ENCODE measurements at regions not wholly inside any gene's neighbourhood (a gene's known extent, or its start where the extent isn't known, plus 50 kb on each side); places are given as distances from the start of the nearest gene placed in this dataset.

GRCh38 chr2:223338016-223338415 lies 264.1 kb downstream of the SCG2 start:
- no peak for TF ChIP-seq CTCF (IDR thresholded peaks at IDR 0.05)
- no peak for TF ChIP-seq EZH2 (IDR thresholded peaks at IDR 0.05; ENCODE audit: borderline replicate concordance, insufficient read depth, low read depth, low read length, poor library complexity, severe bottlenecking)

All from B cell (primary cell).